NCI-H2107 treated with DMSO at 0.1 percent for 48 hours (cell line): ENCODE measurements at regions not wholly inside any gene's neighbourhood (a gene's known extent, or its start where the extent isn't known, plus 50 kb on each side); places are given as distances from the start of the nearest gene placed in this dataset.
"Not testable (repeated sequence)": the region's sequence is repeated elsewhere in the genome, so short reads cannot be mapped to it uniquely, and the experiment has no call there.

ENCODE experiments used
- DNase-seq: peaks from one replicate; lab custom pipeline; 2025; ENCODE audit not compliant: unreplicated experiment; lab: John Stamatoyannopoulos, UW

DNA sequence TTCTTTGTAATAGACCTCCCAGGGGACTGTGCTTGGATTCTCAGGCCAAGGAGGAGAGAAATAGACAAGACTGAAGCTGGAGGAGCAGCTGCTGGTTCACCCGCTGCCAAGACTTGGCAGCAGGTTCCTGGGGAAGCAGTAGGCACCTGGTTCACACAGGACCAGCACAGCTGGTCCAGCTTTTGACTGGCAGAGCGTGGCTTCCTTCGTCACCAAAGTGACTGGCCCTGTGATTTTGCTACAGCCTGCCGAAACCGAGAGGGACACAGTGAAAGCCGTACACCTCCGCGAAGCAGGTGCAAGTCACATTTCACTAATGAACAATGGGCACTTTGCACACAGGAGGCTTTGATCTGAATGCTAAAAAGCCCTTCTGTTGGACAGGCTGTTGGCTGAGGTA is 199.0 kb downstream of the RNF144B start:
- DNase-seq = peak; percentile 32

DNA sequence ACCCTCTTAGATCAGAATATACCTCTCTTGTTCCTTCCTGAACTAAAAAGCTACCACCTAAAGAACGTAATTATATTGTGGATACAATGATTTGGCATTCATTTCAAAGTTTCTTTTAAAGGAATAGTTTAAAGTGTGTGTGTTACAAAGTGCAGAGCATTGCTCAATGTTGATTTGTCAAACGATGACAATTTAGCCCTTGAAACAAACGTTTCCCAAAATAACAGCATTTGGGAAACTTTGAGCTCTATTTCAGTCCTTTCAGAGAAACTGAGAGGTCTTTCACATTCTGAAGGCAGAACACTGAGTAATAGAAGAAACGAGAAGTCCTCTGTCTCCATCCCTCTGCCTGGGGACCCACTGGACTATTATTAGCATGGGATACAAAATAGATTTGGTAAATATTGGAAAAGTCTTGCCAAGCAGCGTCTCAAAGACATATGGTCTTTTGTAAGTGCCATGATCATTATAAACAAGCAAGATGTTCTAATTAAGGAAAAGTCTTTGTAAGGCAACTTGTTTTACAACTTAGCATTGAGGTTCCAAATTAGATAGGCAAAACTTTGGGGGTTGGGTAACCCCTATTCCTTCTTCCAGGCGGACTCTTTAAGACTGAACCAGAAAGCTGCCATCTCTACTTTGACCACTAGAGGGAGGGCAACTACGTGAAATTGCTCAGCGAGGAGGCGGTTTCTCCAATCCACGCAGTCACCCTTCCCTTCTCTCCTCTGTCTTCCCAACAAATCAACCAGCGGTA is 208.8 kb downstream of the RNF144B start:
- peak; percentile 15 for DNase-seq

DNA sequence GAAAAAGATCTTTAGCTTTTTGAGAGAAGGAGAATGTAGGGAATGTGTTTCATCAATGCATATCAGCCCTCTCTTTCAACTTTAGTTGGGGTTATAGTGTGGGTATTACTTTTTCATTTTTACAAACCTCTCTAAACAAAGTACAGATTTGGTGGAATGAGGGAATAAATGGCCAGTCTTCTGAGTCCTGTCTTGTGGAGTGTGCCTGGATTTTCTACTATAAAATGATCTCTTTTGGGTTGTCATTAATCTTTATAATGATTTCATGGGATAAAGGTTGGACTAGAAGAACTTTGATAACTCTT is 209.3 kb downstream of the RNF144B start:
- no peak for DNase-seq

- no peak for DNase-seq
These were observed 211.6 kb downstream of the RNF144B start for GRCh38 chr6:18598551-18599264.

DNA sequence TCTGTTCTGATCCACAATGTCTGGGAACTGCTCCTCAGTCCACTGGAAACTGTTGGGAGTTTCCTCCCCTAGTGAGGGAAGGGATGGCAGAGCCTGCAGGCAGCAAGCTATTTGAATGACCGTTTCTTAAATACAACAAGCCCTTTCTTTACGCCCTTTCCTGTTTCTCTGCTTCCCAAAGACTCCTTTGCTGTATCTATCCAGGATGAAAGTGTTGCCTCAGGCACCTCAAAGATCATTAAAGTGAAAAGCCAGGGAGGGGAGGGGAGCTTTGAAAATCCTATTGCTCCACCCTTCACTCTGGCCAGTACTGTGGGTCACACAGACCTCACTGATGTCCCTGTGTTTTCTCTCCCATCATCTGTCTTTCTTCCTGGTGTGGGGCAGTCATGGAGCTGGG is 213.1 kb downstream of the RNF144B start:
- no peak for DNase-seq

DNA sequence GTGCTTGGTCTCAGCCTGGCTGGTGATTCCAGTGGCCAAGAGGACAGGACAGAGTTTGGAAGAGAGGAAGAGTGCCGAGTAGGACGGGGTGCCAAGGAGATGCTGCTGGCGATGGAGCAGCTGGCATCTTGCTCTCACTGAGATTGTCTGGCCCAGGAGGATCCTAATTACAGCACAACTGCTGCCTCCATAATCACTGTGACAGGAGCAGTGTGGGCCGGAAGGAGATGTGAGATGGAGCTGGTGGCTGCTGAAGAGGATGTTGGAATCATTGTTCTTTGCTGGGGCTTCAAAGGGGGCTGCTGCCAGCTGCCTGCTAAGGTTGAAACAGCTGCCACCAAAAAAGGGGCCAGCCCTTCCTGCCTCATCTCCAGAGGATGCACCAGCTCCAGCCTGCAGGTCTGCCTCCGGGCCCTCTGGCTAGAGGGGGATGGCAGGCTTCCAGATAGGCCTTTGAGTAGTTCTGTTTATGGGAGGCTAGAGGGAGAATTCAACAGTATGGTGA is 214.4 kb downstream of the RNF144B start:
- DNase-seq = no peak

- no peak for DNase-seq
These were observed 215.8 kb downstream of the RNF144B start for GRCh38 chr6:18602931-18603330.

DNA sequence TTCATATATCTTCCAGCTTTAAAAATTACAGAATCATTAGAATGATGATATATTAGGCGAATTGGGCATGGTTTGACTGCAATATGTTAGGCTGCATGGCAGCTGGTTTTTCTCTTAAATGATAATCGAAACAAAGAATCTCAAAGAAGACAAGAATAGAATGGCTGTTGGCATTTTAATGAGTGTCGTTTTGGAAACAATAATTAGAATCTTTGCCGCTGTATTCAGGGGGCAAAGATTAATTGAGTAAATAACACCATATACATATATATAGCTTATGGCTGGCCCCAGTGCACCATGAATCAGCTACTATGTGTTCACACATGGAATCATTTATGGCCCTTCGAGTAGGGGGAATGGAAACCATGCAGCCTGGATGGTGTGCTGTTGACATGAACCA is 216.2 kb downstream of the RNF144B start:
- no peak for DNase-seq

- DNase-seq = no peak
These were observed 218.7 kb downstream of the RNF144B start for GRCh38 chr6:18605841-18606240.

- DNase-seq = no peak
These were observed 222.6 kb downstream of the RNF144B start for GRCh38 chr6:18609715-18610114.

DNA sequence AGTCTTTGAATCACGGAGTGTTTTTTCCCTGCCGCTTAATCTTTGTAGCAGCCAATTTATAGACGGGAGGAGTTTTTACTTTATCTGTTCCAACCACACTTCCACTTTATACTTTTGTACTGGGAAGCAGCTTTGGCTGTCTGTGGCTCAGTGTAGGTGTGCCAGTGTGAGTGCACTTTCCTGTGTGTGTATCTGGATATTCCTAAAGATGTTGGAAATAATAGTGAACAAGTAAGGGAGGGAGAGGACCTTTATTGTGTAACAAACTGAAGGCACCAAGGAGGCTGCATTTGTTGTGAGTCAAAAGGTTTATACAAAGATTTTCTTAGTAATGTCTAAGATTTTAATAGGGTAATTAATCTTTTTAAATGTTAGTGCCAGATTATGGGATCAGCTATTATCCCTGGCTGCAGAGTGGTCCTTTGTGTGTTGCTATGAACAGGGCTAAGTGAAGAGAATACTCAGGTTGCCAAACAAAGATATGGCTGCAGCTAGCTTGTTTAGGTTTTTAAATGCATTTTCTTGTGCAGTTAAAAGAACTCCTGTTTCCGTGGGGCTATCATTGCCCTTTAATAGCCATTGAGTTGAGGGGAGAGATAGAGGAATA is 226.3 kb downstream of the RNF144B start:
- no peak for DNase-seq

GRCh38 chr6:18629571-18629970 is 242.4 kb downstream of the RNF144B start:
- no peak for DNase-seq

DNA sequence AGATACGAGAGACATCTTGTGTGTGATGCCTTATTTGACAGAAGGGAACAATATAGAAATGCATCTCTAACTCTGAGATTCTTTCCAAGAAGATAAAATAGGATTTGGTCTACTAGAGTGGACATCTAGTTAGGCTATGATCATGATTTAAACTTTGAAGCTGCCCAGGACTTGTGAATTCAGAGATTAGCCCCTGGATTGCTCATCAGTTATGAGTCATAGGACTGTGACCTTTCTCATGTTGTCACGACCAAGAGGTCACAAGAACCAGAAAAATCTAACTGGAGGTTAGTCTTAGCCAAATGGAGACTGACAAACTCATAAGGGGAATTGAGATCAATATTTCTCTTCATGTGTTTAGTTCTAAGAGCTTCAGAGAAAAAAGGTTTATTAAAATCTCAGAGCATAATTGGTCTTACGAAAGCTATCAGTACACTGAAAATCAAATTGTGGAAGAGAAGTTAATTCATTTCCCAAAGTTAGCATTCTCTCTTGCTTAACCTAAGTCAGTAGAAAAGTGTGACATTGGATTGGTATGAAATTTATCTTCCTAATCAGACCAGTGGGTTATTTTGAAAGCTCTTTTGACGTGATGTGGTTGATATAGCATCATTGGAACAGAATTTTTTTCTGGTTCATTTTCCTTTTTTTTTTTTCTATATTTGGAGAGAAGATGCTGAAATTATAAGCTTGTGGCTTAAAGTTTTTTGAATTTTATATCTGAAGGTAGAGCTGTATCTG is 245.7 kb downstream of the RNF144B start:
- no peak for DNase-seq

DNA sequence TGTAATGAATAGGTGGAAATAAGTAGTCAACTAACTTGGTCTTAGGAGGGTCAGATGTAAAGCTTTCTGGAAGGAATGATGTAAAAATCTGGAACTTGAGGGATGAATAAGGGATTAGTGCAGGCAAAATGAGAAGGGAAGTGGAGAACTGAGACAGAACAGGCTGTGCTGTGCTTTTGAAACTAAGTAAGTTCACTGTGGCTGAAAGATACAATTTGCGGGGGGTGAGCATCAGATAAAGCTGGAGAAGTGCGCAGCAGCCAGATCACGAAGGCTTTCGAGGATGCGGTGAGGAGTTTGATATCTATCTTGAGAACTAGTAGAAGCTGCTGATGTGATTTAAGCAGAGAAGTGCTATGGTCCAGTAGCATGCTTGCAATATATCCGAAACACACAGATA is 247.8 kb downstream of the RNF144B start:
- no peak for DNase-seq

DNA sequence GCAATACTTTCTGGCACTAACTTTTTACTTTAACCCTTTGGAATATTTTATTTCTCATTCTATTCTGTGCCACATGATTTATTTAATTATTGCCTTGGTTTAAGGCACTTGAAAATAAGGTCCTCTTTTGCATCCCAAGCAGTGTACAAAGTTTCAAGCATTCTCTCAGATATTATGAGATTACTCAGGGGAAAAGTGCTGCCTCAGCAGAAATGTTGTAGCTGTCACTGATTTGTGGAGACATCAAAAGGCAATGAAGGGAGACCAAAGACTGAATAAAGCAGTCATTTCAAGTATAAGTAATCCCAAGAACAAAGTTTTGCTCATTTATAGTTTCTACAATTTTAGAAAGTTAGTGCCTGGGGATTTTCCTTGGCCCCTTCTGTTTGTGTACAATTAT is 253.0 kb downstream of the RNF144B start:
- DNase-seq = no peak

DNA sequence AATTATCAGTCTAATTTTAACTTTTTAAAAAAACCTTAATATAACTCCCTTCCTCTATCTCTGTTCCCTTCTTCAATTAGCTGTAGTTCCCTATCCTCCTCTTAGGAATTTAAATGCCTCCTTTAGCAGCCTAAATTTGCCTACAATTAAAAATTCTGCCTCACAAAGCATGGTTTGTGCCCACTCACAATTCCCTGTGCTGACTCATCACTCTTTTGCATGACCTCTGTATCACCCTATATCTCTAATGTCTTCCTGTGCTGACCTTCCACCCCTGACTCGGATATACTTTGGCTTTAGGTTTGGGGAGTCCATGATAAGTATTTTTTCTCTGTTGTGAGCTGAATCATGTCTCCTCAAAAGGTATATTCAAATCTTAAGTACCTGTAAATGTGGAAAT is 253.6 kb downstream of the RNF144B start:
- DNase-seq = no peak

GRCh38 chr6:18654821-18655220 is 267.7 kb downstream of the RNF144B start:
- no peak for DNase-seq

- DNase-seq = no peak
These were observed 269.4 kb downstream of the RNF144B start for GRCh38 chr6:18656506-18656905.

DNA sequence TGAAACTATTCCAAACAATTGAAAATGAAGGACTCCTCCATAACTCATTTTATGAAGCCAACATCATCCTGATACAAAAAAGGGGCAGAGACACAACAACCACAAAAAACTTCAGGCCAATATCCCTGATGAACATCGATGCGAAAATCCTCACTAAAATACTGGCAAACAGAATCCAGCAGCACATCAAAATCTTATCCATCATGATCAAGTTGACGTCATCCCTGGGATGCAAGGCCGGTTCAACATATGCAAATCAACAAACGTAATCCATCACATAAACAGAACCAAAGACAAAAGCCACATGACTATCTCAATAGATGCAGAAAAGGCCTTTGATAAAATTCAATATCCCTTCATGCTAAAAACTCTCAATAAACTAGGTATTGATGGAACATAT is 272.8 kb downstream of the RNF144B start:
- not testable (repeated sequence) for DNase-seq

DNA sequence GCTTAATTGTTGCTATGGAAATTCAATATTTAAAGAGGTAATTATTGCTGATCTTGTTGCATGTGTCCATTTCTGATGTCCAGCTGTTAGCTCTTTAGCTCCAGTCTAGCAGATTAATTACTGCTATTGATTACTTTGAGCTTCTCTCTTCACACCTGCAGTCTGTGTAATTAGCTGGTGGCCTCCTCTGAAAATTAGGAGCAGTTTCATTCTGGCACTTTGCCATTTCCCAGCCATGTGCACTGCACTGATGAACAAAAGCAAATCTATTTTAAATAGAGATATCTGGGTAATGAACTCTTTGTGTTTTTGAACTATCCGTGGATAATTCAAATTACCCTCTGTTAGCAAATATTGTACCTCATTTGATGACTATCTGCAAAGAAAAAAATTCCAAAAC is 275.9 kb downstream of the RNF144B start:
- no peak for DNase-seq

DNA sequence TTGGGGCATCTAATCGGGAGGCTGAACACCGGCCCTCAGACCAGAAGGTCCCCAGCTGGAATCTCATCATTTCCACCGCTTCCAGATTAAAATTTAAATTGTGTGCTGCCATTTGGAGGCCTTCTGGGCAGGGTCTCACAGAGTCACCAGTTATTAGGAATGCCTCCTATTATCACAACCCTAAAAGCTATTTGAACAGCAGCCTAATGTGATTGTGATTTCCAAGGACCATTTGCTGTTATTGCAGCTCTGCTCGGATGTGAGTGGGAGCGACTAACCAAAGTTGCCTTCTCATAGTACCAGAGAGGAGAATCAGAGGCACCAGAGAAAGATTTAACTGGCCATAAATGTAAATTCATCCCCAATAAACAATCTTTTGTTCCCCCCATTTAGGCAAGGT is 277.3 kb downstream of the RNF144B start:
- no peak for DNase-seq

GRCh38 chr6:18667612-18668011 is 280.5 kb downstream of the RNF144B start:
- no peak for DNase-seq
